IMR-90 (cell line): ENCODE measurements at regions not wholly inside any gene's neighbourhood (a gene's known extent, or its start where the extent isn't known, plus 50 kb on each side); places are given as distances from the start of the nearest gene placed in this dataset.

Source experiments
- BHLHE40 ChIP-seq: fragments of 150-350 bp; IDR thresholded peaks from 2 replicates; pipeline ENCODE4 v1.6.1; 2016; ENCODE audit warnings: mild to moderate bottlenecking, low read depth, low read length
- CEBPB ChIP-seq: IDR thresholded peaks from 2 replicates; pipeline ENCODE4 v1.6.1; 2012; ENCODE audit warnings: low read depth, low read length, improper control_type of control experiment
- MAFK ChIP-seq: IDR thresholded peaks from 2 replicates; pipeline ENCODE4 v1.6.1; 2012; ENCODE audit warnings: low read depth, low read length, improper control_type of control experiment
- POLR2A ChIP-seq: IDR thresholded peaks from 2 replicates; pipeline ENCODE4 v1.6.1; 2012; ENCODE audit warnings: mild to moderate bottlenecking, low read depth, low read length
- SMC3 ChIP-seq: fragments of 150-350 bp; IDR thresholded peaks from 2 replicates; pipeline ENCODE4 v1.6.1; 2016; ENCODE audit warnings: low read depth, mild to moderate bottlenecking, antibody characterized with exemption, low read length, moderate library complexity
- TF ChIP-seq, protein P1 (sequence below): conservative IDR thresholded peaks from 2 replicates; pipeline ENCODE4 v1.5.1; 2012; ENCODE audit warnings: mild to moderate bottlenecking, low read depth, low read length, improper control_type of control experiment
- TF ChIP-seq, protein P2 (sequence below): fragments of 150-350 bp; IDR thresholded peaks from 2 replicates; pipeline ENCODE4 v1.6.1; 2016; ENCODE audit warnings: low read depth, mild to moderate bottlenecking, low read length, moderate library complexity, borderline replicate concordance

DNA sequence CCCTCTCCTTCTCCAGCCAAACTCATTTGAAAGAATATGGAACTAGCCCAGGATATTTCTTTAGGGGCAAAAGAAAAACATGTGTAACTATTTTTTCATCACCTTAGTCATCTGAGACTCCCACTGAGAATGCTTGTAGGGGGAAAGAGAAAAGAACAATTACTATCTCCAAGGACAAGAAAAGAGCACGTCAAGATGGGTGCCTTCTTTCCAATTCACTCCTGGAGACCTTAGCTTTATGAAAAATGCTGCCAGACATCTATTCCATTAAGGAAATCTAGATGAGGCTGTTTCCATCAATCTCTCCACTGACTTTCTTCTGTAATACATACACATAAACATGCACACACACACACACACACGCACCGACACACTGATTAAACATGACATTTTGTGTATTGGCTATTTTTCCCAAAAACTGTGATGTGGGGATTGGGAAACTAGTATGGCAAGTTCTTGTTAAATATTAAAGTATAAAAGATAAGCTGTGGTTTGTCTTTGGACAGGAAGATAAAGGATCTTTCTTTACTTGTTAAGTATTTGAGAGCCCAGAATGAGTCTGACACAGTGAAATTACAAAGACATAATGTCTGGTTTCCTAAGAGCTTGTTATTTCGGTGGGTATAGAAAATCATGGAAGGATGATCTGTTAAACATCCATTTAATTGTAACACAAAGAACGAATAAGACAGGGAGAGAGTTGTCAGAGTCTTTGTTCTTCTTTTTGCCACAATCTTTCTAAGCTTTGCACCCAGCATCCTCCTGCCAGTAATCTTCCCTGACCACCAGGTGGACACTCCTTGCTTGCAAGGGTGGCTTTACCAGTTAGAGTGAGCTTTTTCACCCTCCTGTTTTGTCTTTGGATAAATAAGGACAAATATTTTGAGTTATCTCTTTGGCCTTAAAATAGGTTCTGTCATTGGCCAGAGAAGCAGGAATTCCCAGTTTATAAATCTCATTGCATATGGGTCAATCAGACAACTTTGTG lies 177.3 kb upstream of the TMEM72 start:
- peak; percentile 42 for TF ChIP-seq SMC3
- TF ChIP-seq, protein P1, sequence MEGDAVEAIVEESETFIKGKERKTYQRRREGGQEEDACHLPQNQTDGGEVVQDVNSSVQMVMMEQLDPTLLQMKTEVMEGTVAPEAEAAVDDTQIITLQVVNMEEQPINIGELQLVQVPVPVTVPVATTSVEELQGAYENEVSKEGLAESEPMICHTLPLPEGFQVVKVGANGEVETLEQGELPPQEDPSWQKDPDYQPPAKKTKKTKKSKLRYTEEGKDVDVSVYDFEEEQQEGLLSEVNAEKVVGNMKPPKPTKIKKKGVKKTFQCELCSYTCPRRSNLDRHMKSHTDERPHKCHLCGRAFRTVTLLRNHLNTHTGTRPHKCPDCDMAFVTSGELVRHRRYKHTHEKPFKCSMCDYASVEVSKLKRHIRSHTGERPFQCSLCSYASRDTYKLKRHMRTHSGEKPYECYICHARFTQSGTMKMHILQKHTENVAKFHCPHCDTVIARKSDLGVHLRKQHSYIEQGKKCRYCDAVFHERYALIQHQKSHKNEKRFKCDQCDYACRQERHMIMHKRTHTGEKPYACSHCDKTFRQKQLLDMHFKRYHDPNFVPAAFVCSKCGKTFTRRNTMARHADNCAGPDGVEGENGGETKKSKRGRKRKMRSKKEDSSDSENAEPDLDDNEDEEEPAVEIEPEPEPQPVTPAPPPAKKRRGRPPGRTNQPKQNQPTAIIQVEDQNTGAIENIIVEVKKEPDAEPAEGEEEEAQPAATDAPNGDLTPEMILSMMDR, result peak; percentile 40
- no peak for TF ChIP-seq POLR2A
- no peak for TF ChIP-seq BHLHE40
- TF ChIP-seq MAFK, result no peak
- no peak for TF ChIP-seq CEBPB
- TF ChIP-seq, protein P2, sequence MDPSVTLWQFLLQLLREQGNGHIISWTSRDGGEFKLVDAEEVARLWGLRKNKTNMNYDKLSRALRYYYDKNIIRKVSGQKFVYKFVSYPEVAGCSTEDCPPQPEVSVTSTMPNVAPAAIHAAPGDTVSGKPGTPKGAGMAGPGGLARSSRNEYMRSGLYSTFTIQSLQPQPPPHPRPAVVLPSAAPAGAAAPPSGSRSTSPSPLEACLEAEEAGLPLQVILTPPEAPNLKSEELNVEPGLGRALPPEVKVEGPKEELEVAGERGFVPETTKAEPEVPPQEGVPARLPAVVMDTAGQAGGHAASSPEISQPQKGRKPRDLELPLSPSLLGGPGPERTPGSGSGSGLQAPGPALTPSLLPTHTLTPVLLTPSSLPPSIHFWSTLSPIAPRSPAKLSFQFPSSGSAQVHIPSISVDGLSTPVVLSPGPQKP, result no peak
